HepG2 (cell line): ENCODE measurements at regions not wholly inside any gene's neighbourhood (a gene's known extent, or its start where the extent isn't known, plus 50 kb on each side); places are given as distances from the start of the nearest gene placed in this dataset.

Experiments used
- ATF7 ChIP-seq, 2 experiments: fragments of 450-650 bp in 1 of 2; sonication (generic) in 1 of 2; formaldehyde crosslinking in 1 of 2; IDR thresholded peaks; 2 replicates each; pipeline versions ENCODE4 v1.4.0 to v1.6.1; 2016 to 2020; ENCODE audit warnings: antibody characterized with exemption in 1 of 2, mild to moderate bottlenecking in 1 of 2, missing genetic modification reagents in 1 of 2
- BRD4 ChIP-seq: sonication (generic); formaldehyde crosslinking; IDR thresholded peaks from 2 replicates; pipeline ENCODE4 v1.4.0; 2020; ENCODE audit warnings: missing genetic modification reagents
- ELF1 ChIP-seq: sonication (generic); formaldehyde crosslinking; IDR thresholded peaks from 2 replicates; pipeline ENCODE4 v1.4.0; 2020; ENCODE audit warnings: missing genetic modification reagents
- GABPA ChIP-seq, 2 experiments: IDR thresholded peaks; 2 replicates each; pipeline ENCODE4 v1.6.1; 2011 to 2016; ENCODE audit warnings: low read depth in 2 of 2, low read length in 1 of 2, missing biosample characterization in 1 of 2, missing genetic modification characterization in 1 of 2
- HMGXB3 ChIP-seq: sonication (generic); formaldehyde crosslinking; IDR thresholded peaks from 2 replicates; pipeline ENCODE4 v1.4.0; 2020; ENCODE audit warnings: missing genetic modification reagents, borderline replicate concordance
- JDP2 ChIP-seq: sonication (generic); formaldehyde crosslinking; IDR thresholded peaks from 2 replicates; pipeline ENCODE4 v1.8.1; 2022; ENCODE audit warnings: missing genetic modification reagents, borderline replicate concordance
- MXI1 ChIP-seq: IDR thresholded peaks from 3 replicates; pipeline ENCODE4 v1.6.1; 2012; ENCODE audit warnings: low read depth, low read length, inconsistent platforms, borderline replicate concordance
- TRAFD1 ChIP-seq: sonication (generic); formaldehyde crosslinking; IDR thresholded peaks from 2 replicates; pipeline ENCODE4 v1.5.1; 2020; ENCODE audit warnings: missing genetic modification reagents, mild to moderate bottlenecking, borderline replicate concordance
- ZBTB21 ChIP-seq: sonication (generic); formaldehyde crosslinking; IDR thresholded peaks from 2 replicates; pipeline ENCODE4 v1.4.0; 2020; ENCODE audit warnings: missing genetic modification reagents
- ZFAT ChIP-seq: sonication (generic); formaldehyde crosslinking; conservative IDR thresholded peaks from 2 replicates; pipeline ENCODE4 v1.8.1; 2023; ENCODE audit warnings: missing genetic modification reagents, inconsistent platforms
- ZFX ChIP-seq: sonication (generic); formaldehyde crosslinking; IDR thresholded peaks from 2 replicates; pipeline ENCODE4 v1.4.0; 2020; ENCODE audit warnings: mild to moderate bottlenecking, low read depth, missing genetic modification reagents, moderate library complexity
- ZNF124 ChIP-seq: sonication (generic); formaldehyde crosslinking; IDR thresholded peaks from 2 replicates; pipeline ENCODE4 v1.4.0; 2020; ENCODE audit warnings: missing genetic modification reagents
- ZNF280D ChIP-seq: sonication (generic); formaldehyde crosslinking; IDR thresholded peaks from 2 replicates; pipeline ENCODE4 v1.5.1; 2020; ENCODE audit warnings: mild to moderate bottlenecking, missing genetic modification reagents
- ZNF296 ChIP-seq: sonication (generic); formaldehyde crosslinking; conservative IDR thresholded peaks from 2 replicates; pipeline ENCODE4 v1.5.0; 2020; ENCODE audit warnings: mild to moderate bottlenecking, missing genetic modification reagents
- ZNF44 ChIP-seq: sonication (generic); formaldehyde crosslinking; IDR thresholded peaks from 2 replicates; pipeline ENCODE4 v1.5.1; 2020; ENCODE audit warnings: mild to moderate bottlenecking, missing genetic modification reagents
- ZNF468 ChIP-seq: sonication (generic); formaldehyde crosslinking; IDR thresholded peaks from 2 replicates; pipeline ENCODE4 v1.8.0; 2022; ENCODE audit warnings: mild to moderate bottlenecking, moderate library complexity, missing genetic modification reagents
- ZNF567 ChIP-seq: sonication (generic); formaldehyde crosslinking; IDR thresholded peaks from 2 replicates; pipeline ENCODE4 v1.8.1; 2023; ENCODE audit warnings: mild to moderate bottlenecking, missing genetic modification reagents, borderline replicate concordance
- ZNF616 ChIP-seq: sonication (generic); formaldehyde crosslinking; IDR thresholded peaks from 2 replicates; pipeline ENCODE4 v1.5.0; 2020; ENCODE audit warnings: low read depth, mild to moderate bottlenecking, missing genetic modification reagents
- ZZZ3 ChIP-seq: sonication (generic); formaldehyde crosslinking; IDR thresholded peaks from 2 replicates; pipeline ENCODE4 v1.4.0; 2020; ENCODE audit warnings: missing genetic modification reagents, mild to moderate bottlenecking, borderline replicate concordance

- TF ChIP-seq JDP2 (CRISPR knock-in tag) (peak; percentile 86; the same call in 1 of the 2 replicates), ZNF280D (CRISPR knock-in tag) (no peak), GABPA (IDR thresholded peaks at IDR 0.05; ENCODE audit: low read depth, low read length) (no peak), GABPA (CRISPR knock-in tag; IDR thresholded peaks at IDR 0.05; ENCODE audit: low read depth) (peak; percentile 66), ELF1 (CRISPR knock-in tag) (peak; percentile 66), TRAFD1 (CRISPR knock-in tag) (no peak), MXI1 (peak; percentile 12; the same call in 1 of the 3 replicates), ZZZ3 (CRISPR knock-in tag) (0 out of 2 replicates have a peak, but pooled peaks have one; percentile 32), ATF7 (IDR thresholded peaks at IDR 0.05) (no peak), ATF7 (CRISPR knock-in tag; IDR thresholded peaks at IDR 0.05) (peak; percentile 91; the same call in 1 of the 2 replicates), ZNF296 (no peak), HMGXB3 (CRISPR knock-in tag) (peak; percentile 37; the same call in 1 of the 2 replicates), ZBTB21 (CRISPR knock-in tag) (0 out of 2 replicates have a peak, but pooled peaks have one; percentile 20), BRD4 (CRISPR knock-in tag) (no peak), ZNF468 (0 out of 2 replicates have a peak, but pooled peaks have one; percentile 36), ZNF616 (no peak), ZNF44 (no peak), ZFAT (CRISPR knock-in tag) (no peak), ZNF567 (no peak), ZFX (CRISPR knock-in tag) (0 out of 2 replicates have a peak, but pooled peaks have one; percentile 28), ZNF124 (peak; percentile 29; the same call in 1 of the 2 replicates)
Observed at GRCh38 chr15:69593981-69594966, 141.7 kb downstream of the RPLP1 start (continued).
